ENCODE measurements at regions not wholly inside any gene's neighbourhood (a gene's known extent, or its start where the extent isn't known, plus 50 kb on each side); places are given as distances from the start of the nearest gene placed in this dataset.

GRCh38 chr14:89625244-89625713 is 208.2 kb upstream of the FOXN3 start:
- TF ChIP-seq, protein P1, sequence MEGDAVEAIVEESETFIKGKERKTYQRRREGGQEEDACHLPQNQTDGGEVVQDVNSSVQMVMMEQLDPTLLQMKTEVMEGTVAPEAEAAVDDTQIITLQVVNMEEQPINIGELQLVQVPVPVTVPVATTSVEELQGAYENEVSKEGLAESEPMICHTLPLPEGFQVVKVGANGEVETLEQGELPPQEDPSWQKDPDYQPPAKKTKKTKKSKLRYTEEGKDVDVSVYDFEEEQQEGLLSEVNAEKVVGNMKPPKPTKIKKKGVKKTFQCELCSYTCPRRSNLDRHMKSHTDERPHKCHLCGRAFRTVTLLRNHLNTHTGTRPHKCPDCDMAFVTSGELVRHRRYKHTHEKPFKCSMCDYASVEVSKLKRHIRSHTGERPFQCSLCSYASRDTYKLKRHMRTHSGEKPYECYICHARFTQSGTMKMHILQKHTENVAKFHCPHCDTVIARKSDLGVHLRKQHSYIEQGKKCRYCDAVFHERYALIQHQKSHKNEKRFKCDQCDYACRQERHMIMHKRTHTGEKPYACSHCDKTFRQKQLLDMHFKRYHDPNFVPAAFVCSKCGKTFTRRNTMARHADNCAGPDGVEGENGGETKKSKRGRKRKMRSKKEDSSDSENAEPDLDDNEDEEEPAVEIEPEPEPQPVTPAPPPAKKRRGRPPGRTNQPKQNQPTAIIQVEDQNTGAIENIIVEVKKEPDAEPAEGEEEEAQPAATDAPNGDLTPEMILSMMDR (IDR thresholded peaks at IDR 0.05; ENCODE audit: low read depth, low read length), result no peak
- no peak for TF ChIP-seq EZH2phosphoT487 (IDR thresholded peaks at IDR 0.05; ENCODE audit: low read depth)

All from OCI-LY3 (cell line).